ENCODE measurements at regions not wholly inside any gene's neighbourhood (a gene's known extent, or its start where the extent isn't known, plus 50 kb on each side); places are given as distances from the start of the nearest gene placed in this dataset.

DNA sequence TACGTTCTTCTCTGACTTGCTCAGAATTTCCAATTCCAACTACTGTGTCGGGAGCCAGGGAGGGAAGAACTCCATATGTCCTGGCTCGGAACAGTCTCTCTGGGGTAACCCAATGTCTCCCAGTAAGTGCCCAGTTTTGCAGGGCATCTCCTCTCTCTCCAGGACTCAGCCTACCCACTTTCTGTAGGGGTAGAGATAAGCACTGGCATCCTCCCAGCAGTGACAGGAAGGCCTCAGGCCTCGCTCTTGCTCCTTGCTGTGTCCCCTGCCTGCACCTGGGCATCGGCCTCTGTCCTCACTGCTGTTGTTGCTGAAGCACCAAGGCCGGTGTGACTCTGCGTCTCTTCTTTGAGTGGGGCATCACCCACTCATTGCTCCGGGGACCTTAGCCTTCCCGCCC, 388.9 kb upstream of the JARID2 start:
- TF ChIP-seq, protein P1, sequence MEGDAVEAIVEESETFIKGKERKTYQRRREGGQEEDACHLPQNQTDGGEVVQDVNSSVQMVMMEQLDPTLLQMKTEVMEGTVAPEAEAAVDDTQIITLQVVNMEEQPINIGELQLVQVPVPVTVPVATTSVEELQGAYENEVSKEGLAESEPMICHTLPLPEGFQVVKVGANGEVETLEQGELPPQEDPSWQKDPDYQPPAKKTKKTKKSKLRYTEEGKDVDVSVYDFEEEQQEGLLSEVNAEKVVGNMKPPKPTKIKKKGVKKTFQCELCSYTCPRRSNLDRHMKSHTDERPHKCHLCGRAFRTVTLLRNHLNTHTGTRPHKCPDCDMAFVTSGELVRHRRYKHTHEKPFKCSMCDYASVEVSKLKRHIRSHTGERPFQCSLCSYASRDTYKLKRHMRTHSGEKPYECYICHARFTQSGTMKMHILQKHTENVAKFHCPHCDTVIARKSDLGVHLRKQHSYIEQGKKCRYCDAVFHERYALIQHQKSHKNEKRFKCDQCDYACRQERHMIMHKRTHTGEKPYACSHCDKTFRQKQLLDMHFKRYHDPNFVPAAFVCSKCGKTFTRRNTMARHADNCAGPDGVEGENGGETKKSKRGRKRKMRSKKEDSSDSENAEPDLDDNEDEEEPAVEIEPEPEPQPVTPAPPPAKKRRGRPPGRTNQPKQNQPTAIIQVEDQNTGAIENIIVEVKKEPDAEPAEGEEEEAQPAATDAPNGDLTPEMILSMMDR (conservative IDR thresholded peaks at IDR 0.05): no peak
- no peak for TF ChIP-seq EZH2 (IDR thresholded peaks at IDR 0.05; ENCODE audit: low read depth)
